ENCODE measurements at regions not wholly inside any gene's neighbourhood (a gene's known extent, or its start where the extent isn't known, plus 50 kb on each side); places are given as distances from the start of the nearest gene placed in this dataset.

DNA sequence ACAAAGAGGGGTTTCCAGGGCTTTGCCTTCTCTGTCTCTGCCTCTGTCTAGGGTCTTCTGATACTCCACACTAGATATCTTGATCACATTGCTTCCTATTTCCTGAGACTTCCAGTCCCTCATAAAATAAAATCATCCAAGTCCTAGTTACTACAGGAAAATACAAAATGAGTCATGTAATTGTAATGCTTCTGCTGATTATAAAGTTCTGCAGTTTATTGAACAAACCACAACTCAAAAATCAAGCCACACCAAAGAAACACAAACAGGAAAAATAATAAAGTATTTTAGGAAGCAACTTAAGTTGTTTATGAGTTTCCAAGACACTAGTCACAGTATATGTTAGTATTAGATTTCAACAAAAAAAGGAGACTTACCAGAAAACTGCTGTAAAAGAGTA lies 695.1 kb upstream of the GALNTL6 start:
- no peak for DNase-seq

DNA sequence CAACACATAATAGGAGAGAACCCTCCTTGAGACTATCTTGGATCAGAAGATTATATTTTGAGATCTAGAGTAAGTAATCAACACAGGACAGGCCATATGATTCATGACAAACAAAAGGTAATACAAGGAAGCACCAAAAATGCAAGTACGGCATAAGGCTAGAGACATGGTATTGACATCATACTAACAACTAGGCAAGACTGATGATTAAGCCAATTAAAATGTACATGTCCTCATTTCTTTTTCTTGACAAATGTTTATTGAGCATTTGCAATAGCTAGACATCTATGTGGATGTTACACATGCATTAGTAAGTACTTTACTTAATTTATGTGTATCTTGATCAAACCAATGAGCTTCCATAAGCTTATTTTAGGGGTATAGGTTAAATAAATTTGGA lies 695.7 kb upstream of the GALNTL6 start:
- no peak for DNase-seq

- no peak for DNase-seq
Measured at GRCh38 chr4:171101845-171102244, 711.4 kb upstream of the GALNTL6 start.

DNA sequence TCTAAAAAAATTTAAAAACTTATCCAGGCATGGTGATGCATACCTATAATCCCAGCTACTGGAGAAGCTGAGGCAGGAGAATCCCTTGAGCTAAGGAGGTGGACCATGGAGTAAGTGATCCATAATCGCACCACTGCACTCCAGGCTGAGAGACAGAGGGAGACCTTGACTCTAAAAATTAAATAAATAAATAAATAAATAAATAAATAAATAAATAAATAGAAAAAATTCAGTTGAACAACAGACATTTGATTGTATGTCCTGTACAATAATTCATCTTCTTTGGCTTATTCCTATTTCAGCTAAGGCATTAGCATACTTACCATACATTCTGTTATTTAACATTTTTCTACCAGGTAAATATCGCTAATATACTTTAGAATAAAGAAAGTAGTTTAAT lies 726.1 kb upstream of the GALNTL6 start:
- no peak for DNase-seq

DNA sequence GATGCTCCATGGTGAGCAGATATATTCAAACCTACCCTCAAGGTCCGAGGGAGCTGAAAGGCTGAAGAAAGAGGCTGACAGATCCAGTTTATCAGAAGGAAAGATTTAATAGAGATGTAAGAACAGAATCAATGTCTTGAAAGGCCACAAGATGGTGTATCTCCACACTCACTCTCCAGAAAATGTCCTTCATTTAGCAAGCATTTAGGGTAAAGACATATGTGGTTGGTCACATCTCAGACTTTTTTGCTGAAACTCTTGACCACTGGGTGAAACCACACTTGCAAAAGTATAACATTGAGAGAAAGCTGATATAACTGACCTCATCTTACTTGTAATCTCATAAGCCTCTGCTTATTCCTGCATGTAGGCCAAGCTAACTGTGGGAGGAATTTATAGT lies 745.8 kb upstream of the GALNTL6 start:
- DNase-seq = no peak

GRCh38 chr4:171049380-171049779 lies 763.8 kb upstream of the GALNTL6 start:
- DNase-seq = no peak

DNA sequence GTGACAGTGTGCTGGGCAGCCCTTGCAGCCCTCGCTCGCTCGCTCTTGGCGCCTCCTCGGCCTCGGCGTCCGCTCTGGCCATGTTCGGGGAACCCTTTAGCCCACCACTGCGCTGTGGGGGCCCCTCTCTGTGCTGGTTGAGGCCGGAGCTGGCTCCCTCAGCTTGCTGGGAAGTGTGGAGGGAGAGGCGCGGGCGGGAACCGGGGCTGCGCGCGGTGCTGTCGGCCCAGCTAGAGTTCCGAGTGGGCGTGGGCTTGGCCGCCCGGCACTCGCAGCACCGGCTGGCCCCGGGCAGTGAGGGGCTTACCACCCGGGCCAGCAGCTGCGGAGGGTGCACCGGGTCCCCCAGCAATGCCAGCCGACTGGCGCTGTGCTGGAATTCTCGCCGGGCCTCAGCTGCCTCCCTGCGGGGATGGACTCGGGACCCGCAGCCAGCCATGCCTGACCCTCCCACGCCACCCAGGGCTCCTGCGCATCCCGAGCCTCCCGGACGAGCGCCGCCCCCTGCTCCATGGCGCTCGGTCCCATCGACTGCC lies 770.1 kb upstream of the GALNTL6 start:
- DNase-seq = no peak

- DNase-seq = no peak
Measured at GRCh38 chr4:171035909-171036308, 777.3 kb upstream of the GALNTL6 start.

DNA sequence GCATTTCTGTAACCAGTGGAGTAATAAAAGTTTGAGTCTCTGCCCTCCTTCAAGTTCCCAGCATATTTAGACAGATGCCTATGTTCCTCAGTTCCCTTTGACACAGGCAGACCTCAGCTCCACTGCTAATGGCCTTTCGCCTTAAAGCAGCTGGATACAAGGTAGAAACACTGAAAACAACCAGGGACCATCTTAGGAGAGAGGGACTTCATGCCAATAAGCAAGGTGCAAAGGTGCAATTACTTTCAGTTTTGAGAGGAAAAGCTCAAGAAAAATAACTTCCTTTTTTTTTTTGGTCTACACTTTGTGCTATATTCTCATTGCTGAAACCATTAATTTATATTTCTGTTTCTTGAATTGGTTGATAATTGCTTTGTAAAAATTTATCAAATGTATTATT lies 781.9 kb upstream of the GALNTL6 start:
- DNase-seq = no peak

DNA sequence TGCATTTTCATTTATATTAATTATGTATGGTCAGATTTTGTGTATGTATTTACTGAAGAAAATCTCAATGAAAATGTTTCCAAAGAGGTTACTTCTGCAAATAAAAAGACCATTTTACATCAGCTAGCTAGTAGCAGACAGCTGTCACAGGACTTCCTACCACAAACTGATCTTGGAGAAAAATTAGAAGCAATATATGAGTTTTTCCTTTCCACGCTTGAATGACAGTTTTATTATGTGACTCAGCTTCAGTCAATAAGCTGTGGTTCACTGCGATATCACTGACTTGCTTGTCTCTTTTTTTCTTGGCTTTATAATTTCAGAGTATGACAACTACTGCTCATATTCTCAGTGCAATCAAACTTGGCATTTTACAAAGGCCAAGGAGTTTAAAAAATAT lies 787.4 kb upstream of the GALNTL6 start:
- no peak for DNase-seq

GRCh38 chr4:171025343-171025742 lies 787.9 kb upstream of the GALNTL6 start:
- no peak for DNase-seq

- no peak for DNase-seq
Measured at GRCh38 chr4:171024720-171025303, 788.4 kb upstream of the GALNTL6 start.

GRCh38 chr4:171022824-171023230 lies 790.4 kb upstream of the GALNTL6 start:
- no peak for DNase-seq

DNA sequence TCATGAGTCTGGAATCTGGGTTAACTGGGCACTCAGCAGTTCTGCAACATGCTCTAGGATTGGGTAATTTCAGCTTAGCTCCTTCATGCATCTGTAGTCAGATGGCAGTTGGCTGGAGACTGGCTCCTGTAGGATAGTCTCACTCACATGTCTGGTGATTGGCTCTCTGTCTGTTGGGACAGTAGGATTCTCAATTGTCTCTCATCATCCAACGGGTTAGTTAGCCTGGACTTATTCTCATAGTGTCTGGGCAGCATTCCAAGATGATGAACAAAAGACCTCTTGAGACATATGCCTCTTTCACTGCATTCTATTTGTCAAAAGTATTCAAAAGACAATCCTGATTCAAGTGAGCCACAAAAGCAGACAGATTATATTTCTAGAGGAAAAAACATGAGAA lies 795.6 kb upstream of the GALNTL6 start:
- DNase-seq = no peak

DNA sequence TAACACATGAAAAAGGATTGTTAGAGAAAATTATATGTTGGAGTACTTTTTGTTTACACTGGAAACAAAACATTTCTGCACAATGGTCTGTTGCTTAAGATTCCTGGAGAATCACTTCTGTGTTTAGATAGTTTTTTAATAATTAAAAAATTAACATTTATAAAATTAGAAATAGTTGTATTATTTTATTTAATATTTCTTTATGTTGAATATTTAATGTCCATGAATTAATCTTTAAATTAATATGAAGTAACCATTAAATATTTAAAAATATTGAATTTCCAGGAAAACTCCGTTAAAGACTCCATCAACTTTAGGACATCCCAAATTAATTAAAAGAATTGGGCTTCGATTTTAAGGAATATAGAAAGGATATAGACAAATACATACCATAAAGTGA lies 797.1 kb upstream of the GALNTL6 start:
- DNase-seq = no peak

DNA sequence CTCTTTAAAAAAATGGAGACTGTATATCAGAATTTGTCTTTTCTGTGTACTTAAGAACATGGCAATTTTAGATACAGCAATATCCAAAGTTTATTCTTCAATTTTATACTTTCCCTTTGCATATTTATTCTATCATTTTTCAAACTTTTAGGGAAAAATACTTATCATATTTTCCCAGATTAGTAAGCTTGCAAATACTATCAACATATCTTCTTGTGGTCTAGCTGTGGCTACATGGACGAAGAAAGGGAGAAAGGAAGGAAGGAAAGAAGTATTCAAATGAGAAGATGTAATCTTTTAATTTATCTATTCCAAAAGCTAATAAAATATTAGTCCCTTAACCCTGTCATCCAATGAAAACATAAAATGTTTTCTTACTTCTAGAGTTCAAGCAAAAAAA lies 797.8 kb upstream of the GALNTL6 start:
- no peak for DNase-seq

- DNase-seq = no peak
Measured at GRCh38 chr4:171007618-171008390, 805.4 kb upstream of the GALNTL6 start.

DNA sequence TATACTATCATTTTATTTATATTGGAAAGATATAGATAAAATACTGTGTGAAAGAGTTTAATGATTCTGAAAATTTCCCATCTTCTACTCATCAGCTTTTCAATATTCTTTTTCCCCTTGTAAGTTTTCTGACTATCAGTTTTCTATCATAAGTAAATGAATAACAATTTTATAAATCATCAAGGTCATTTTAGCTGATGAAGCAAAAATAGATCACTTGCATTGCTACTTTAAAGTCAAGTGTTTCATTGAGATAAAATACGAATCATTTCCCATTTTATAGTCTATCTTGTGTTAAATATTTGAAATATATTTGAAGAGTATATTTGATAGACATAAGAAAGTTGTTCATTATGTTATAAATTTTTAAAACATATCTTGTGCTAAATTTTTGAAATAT lies 811.0 kb upstream of the GALNTL6 start:
- no peak for DNase-seq

DNA sequence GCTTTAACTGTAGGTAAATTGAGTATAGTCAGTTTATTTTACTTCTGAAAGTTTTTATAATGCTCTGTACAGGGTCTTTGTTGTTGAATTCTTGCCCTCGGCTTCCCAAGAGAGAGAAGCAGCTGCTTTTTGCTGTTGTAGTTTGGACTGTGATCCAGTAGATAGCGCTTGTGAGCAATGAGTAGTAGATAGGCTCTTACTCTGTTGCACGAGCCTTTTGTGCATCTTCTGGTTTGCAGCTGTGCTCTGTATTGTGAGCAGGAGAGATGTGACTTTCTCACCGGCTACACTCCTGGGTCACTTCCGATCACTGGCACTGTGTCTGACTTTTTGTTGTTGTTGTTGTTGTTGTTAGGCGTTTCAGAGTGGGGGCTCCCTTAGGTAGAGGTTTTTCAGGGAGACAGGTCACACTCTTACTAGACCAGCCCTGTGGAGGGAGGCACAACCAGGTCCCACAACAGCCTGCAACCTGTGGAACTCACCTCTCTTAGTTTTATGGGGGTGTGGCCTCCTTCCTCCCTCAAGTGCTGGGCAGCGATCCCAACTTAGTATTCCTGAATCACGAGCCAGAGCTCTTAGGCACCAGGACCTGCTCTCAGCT lies 822.1 kb upstream of the GALNTL6 start:
- DNase-seq = no peak

GRCh38 chr4:170988446-170988845 lies 824.8 kb upstream of the GALNTL6 start:
- no peak for DNase-seq

DNA sequence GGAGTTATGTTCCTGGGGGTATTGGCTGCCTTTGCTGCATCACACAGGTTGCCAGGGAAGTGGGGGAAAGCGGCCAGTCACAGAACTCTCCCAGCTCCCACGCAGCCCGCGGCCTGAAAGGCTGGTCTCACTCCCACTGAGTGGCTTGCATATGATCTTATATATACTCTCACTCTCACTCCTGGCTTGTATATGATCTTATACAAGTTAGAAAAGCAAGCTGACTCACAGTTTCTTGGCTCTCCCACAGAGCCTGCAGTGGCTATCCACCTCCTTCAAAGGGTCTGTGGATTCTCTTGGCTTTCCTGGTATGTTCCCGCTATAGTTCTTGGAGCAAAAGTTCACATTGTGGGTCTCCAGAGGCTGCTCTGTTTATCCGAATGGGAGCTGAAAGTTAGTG lies 833.5 kb upstream of the GALNTL6 start:
- DNase-seq = no peak

GRCh38 chr4:170978990-170979389 lies 834.2 kb upstream of the GALNTL6 start:
- no peak for DNase-seq

DNA sequence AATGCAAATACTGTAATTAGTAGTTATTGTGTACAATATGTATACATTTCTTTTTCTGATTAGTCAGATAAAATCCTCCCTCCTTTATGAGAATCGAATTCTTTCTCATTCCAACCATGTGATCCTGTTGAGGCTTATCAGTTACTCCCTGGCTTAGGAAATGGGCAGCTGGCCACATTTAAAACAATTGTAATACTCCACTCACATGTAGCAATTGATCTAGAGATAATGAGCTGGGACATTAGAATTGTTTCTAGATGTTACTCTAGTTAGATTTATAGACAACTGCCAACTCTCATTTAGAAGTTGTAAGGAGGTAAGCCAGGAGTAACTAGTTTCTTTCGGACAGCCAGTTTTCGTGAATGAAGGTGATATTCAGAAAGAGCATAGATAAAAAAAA lies 859.3 kb upstream of the AADAT start:
- no peak for DNase-seq

DNA sequence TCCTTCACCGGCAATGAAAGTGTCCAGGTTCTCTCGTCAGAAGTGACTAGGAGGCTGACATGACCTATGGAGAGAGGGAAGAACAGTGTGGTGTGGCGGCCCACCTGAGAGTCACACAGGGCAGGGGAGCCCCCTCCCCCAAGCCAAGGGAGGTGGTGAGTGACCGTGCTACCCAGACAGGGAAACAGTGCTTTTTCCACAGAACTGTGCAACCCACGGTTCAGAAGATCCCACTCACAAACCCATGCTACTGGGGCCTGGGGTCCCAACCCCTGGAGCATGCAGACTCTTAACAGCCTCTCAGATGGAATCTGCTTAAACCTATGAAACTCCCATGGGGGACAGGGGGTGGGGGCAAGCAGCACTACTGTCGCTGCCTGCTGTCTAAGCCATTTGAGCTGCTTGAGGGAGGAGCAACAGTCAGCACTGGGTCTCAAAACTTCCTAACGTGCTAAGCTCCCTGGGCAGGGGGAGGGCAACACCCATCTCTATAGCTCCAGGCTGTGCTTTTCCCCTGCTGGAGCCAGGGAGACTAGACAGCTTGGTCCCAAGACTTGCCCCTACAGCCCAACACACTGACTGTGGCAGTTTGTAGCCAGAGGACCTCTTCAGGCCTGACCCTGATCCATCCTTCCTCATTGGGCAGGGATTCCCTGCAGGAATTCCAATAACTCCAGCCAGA lies 850.4 kb upstream of the AADAT start:
- no peak for DNase-seq
